ENCODE measurements at regions not wholly inside any gene's neighbourhood (a gene's known extent, or its start where the extent isn't known, plus 50 kb on each side); places are given as distances from the start of the nearest gene placed in this dataset.

GRCh38 chr10:43959364-43960134 lies 310.9 kb upstream of the ZNF32 start:
- DNase-seq (ENCODE audit: low read depth, low spot score): no peak

GRCh38 chr10:43958964-43959363 lies 310.3 kb upstream of the ZNF32 start:
- no peak for DNase-seq (ENCODE audit: low read depth, low spot score)

- DNase-seq (ENCODE audit: low read depth, low spot score): no peak
Observed at GRCh38 chr10:43958071-43958432, 309.4 kb upstream of the ZNF32 start.

GRCh38 chr10:43957267-43958070 lies 308.8 kb upstream of the ZNF32 start:
- DNase-seq (ENCODE audit: low read depth, low spot score): no peak

- DNase-seq (ENCODE audit: low read depth, low spot score): no peak
Observed at GRCh38 chr10:43955978-43956377, 307.3 kb upstream of the ZNF32 start.

- DNase-seq (ENCODE audit: low read depth, low spot score): no peak
Observed at GRCh38 chr10:43955002-43955596, 306.4 kb upstream of the ZNF32 start.

GRCh38 chr10:43953672-43954071 lies 305.0 kb upstream of the ZNF32 start:
- DNase-seq (ENCODE audit: low read depth, low spot score): no peak

- no peak for DNase-seq (ENCODE audit: low read depth, low spot score)
Observed at GRCh38 chr10:43952760-43953159, 304.1 kb upstream of the ZNF32 start.

- no peak for DNase-seq (ENCODE audit: low read depth, low spot score)
Observed at GRCh38 chr10:43949351-43949750, 300.7 kb upstream of the ZNF32 start.

GRCh38 chr10:43946445-43946844 lies 297.8 kb upstream of the ZNF32 start:
- no peak for DNase-seq (ENCODE audit: low read depth, low spot score)

- DNase-seq (ENCODE audit: low read depth, low spot score): no peak
Observed at GRCh38 chr10:43945908-43946307, 297.2 kb upstream of the ZNF32 start.

- no peak for DNase-seq (ENCODE audit: low read depth, low spot score)
Observed at GRCh38 chr10:43945094-43945730, 296.5 kb upstream of the ZNF32 start.

- DNase-seq (ENCODE audit: low read depth, low spot score): no peak
Observed at GRCh38 chr10:43944381-43945093, 295.9 kb upstream of the ZNF32 start.

GRCh38 chr10:43943818-43944360 lies 295.2 kb upstream of the ZNF32 start:
- DNase-seq (ENCODE audit: low read depth, low spot score): no peak

GRCh38 chr10:43943119-43943817 lies 294.6 kb upstream of the ZNF32 start:
- DNase-seq (ENCODE audit: low read depth, low spot score): no peak

- no peak for DNase-seq (ENCODE audit: low read depth, low spot score)
Observed at GRCh38 chr10:43942096-43942850, 293.6 kb upstream of the ZNF32 start.

GRCh38 chr10:43940898-43941837 lies 292.5 kb upstream of the ZNF32 start:
- no peak for DNase-seq (ENCODE audit: low read depth, low spot score)

GRCh38 chr10:43939939-43940820 lies 291.5 kb upstream of the ZNF32 start:
- DNase-seq (ENCODE audit: low read depth, low spot score): no peak
